CD4-positive, alpha-beta T cell (primary cell): ENCODE measurements at regions not wholly inside any gene's neighbourhood (a gene's known extent, or its start where the extent isn't known, plus 50 kb on each side); places are given as distances from the start of the nearest gene placed in this dataset.

Experiments
- ATAC-seq: fragments of 200-7000 bp; cut with Tn5 transposase; one replicate; pipeline ENCODE4 v1.10.0; 2022; ENCODE audit warnings: mild to moderate bottlenecking; ENCODE audit not compliant: poor library complexity
- CTCF ChIA-PET: fragments of 350-600 bp; sonication (Branson Sonifier 250); formaldehyde crosslinking; loops from one replicate; lab custom pipeline; 2021; ENCODE audit warnings: antibody characterized with exemption, inconsistent platforms; lab: Charles Lee
- POLR2A ChIA-PET: fragments of 350-600 bp; sonication (Branson Sonifier 250); formaldehyde crosslinking; loops from one replicate; lab custom pipeline; 2021; ENCODE audit warnings: antibody characterized with exemption, inconsistent platforms; lab: Charles Lee
- DNase-seq, 14 experiments: peaks; one replicate each; pipeline ENCODE4 v3.0.0-alpha.2; 2013 to 2020; ENCODE audit warnings: mixed read lengths in 2 of 14
- H3K27ac ChIP-seq, 2 donors: one replicate each; pipeline versions ENCODE4 v1.5.1 to v1.7.0; 2013; ENCODE audit warnings: low read length in 2 of 2, low read depth in 1 of 2, mild to moderate bottlenecking in 1 of 2
- H3K27me3 ChIP-seq, 2 experiments: 1 replicate in 1 of 2; 2 replicates in 1 of 2; pipeline versions ENCODE4 v1.6.1 to v1.7.0; 2013; ENCODE audit warnings: low read length in 2 of 2, control low read depth in 1 of 2, mild to moderate bottlenecking in 1 of 2, moderate library complexity in 1 of 2; ENCODE audit not compliant: insufficient read depth in 2 of 2, control insufficient read depth in 1 of 2
- H3K36me3 ChIP-seq: one replicate; pipeline ENCODE4 v1.6.1; 2013; ENCODE audit warnings: low read length, control low read depth; ENCODE audit not compliant: insufficient read depth
- H3K4me1 ChIP-seq: one replicate; pipeline ENCODE4 v1.6.1; 2013; ENCODE audit warnings: low read length, control low read depth; ENCODE audit not compliant: insufficient read depth
- H3K4me3 ChIP-seq: one replicate; pipeline ENCODE4 v1.5.1; 2013; ENCODE audit warnings: mild to moderate bottlenecking, low read length, moderate library complexity
- H3K9me3 ChIP-seq, 2 experiments: 1 replicate in 1 of 2; 2 replicates in 1 of 2; pipeline versions ENCODE4 v1.6.1 to v1.7.0; 2013; ENCODE audit warnings: low read length in 2 of 2, mild to moderate bottlenecking in 2 of 2, control low read depth in 1 of 2, moderate library complexity in 1 of 2; ENCODE audit not compliant: control insufficient read depth in 1 of 2, insufficient read depth in 1 of 2
- H3K27ac Mint-ChIP-seq: one replicate; pipeline ENCODE4 v1.8.0; 2020; ENCODE audit warnings: mixed read lengths
- H3K27me3 Mint-ChIP-seq: one replicate; pipeline ENCODE4 v1.8.0; 2021; ENCODE audit warnings: mixed read lengths
- H3K36me3 Mint-ChIP-seq: one replicate; pipeline ENCODE4 v1.8.0; 2021; ENCODE audit warnings: low read depth, mixed read lengths
- H3K4me1 Mint-ChIP-seq: one replicate; pipeline ENCODE4 v1.8.0; 2021; ENCODE audit warnings: low read depth, mixed read lengths
- H3K4me3 Mint-ChIP-seq: one replicate; pipeline ENCODE4 v1.8.0; 2020; ENCODE audit warnings: mild to moderate bottlenecking, mixed read lengths
- H3K9me3 Mint-ChIP-seq: one replicate; pipeline ENCODE4 v1.8.0; 2020; ENCODE audit warnings: mixed read lengths
- CTCF ChIP-seq: fragments of 200-600 bp; IDR thresholded peaks from one replicate; pipeline ENCODE4 v1.8.0; 2022; ENCODE audit warnings: antibody characterized with exemption, mild to moderate bottlenecking
- intact Hi-C, 2 experiments: fragments of 100-400 bp; cut with DNase I in 1 of 2; cut with micrococcal nuclease in 1 of 2; formaldehyde crosslinking; loops; one replicate each; pipeline versions ENCODE4 v1.15.1 to v1.9.0; 2023 to 2025; cut with DNase I, micrococcal nuclease

DNA sequence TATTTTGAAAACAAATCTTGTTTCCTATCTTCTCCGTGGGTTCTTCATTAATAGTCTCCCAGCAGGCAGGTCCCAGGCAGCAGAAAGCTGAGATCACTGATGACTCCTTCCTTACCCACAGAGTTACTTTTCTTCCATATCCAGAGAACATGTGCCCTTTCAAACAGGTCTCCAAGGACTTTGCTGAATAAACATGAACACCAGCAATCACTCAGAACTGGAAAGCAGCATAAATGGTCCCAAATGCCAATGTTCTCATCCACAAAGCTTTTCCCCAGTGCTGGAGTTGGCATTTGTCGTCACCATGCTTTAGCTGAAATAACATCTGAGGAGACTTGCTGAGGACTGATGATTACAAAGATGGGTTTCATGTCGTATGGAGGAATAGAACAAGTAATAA lies 134.0 kb downstream of the YIPF5 start:
- no peaks in the 10 kb centered on the region for H3K27me3 ChIP-seq
- intact Hi-C loops: no loop called here
- TF ChIP-seq CTCF: no peak
- no peak overlapping the region for H3K4me3 ChIP-seq
- ATAC-seq: no peak
- H3K36me3 ChIP-seq: no peaks in the 10 kb centered on the region
- Mint-ChIP-seq H3K27ac (no peak overlapping the region), H3K27me3 (peaks cover 37% of the 10 kb centered on the region), H3K9me3 (no peaks in the 10 kb centered on the region), H3K4me1 (no peaks in the 10 kb centered on the region), H3K4me3 (no peak overlapping the region), H3K36me3 (no peaks in the 10 kb centered on the region)
- H3K27ac ChIP-seq: no peak overlapping the region
- ChIA-PET CTCF (no interaction called here), POLR2A (no interaction called here)
- no peaks in the 10 kb centered on the region for H3K9me3 ChIP-seq
- no peak for DNase-seq
- H3K4me1 ChIP-seq: no peaks in the 10 kb centered on the region

DNA sequence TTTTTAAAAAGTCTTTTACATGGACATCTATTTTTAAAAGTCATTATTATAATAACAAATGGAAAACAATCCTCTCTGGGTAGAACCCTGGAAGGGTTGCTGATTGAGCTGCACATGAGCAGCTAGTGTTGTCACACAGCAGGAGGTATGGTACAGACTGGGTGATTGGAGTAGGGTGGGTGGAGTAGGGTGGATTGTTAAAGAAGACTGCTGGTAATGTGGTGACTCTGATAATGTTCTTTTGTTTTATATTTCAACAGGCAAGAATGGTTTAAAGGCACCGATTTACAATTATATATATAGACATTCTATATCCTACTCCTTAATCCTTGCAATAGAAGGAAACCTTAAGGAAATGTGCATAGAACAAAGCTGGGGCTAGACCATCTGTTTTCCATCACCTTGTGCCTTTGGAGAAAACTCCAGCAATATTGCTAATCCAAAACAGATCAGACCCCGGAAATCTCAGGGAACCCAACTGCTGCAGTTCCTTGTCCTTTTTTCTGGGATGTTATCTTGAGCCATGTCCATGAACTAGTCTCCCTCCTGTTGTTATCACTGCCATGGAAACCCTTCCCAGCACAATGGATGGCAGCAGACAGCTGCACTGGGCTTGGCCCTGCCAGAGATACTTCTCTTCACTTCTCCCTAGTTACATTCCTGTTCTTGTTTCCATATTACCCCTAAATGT lies 129.7 kb downstream of the YIPF5 start:
- Histone ChIP-seq H3K4me3 (no peak overlapping the region), H3K9me3 (no peaks in the 10 kb centered on the region), H3K27me3 (no peaks in the 10 kb centered on the region), H3K27ac (no peak overlapping the region), H3K4me1 (no peaks in the 10 kb centered on the region), H3K36me3 (no peaks in the 10 kb centered on the region)
- H3K9me3 Mint-ChIP-seq: no peaks in the 10 kb centered on the region
- H3K27ac Mint-ChIP-seq: no peak overlapping the region
- DNase-seq (no peak), ATAC-seq (no peak)
- H3K36me3 Mint-ChIP-seq: no peaks in the 10 kb centered on the region
- ChIA-PET POLR2A (no interaction called here), CTCF (no interaction called here)
- H3K27me3 Mint-ChIP-seq: peaks cover 16% of the 10 kb centered on the region
- H3K4me1 Mint-ChIP-seq: no peaks in the 10 kb centered on the region
- TF ChIP-seq CTCF: no peak
- no peak overlapping the region for H3K4me3 Mint-ChIP-seq
- intact Hi-C loops: no loop called here

- H3K27ac Mint-ChIP-seq: no peak overlapping the region
- no peaks in the 10 kb centered on the region for H3K27me3 ChIP-seq
- intact Hi-C loops: no loop called here
- H3K9me3 Mint-ChIP-seq: no peaks in the 10 kb centered on the region
- H3K9me3 ChIP-seq: no peaks in the 10 kb centered on the region
- CTCF ChIA-PET: no interaction called here
- H3K27ac ChIP-seq: no peak overlapping the region
- no peak for TF ChIP-seq CTCF
- H3K27me3 Mint-ChIP-seq: peaks cover 10% of the 10 kb centered on the region
- H3K4me1 ChIP-seq: no peaks in the 10 kb centered on the region
- H3K36me3 ChIP-seq: no peaks in the 10 kb centered on the region
- ATAC-seq: no peak
- H3K4me3 ChIP-seq: no peak overlapping the region
- no peaks in the 10 kb centered on the region for H3K4me1 Mint-ChIP-seq
- DNase-seq: no peak
- no peak overlapping the region for H3K4me3 Mint-ChIP-seq
- POLR2A ChIA-PET: no interaction called here
- no peaks in the 10 kb centered on the region for H3K36me3 Mint-ChIP-seq
Measured at GRCh38 chr5:144042156-144042555, 128.3 kb downstream of the YIPF5 start.
